Mucosa of descending colon (tissue), 3 donors: ENCODE measurements at regions not wholly inside any gene's neighbourhood (a gene's known extent, or its start where the extent isn't known, plus 50 kb on each side); places are given as distances from the start of the nearest gene placed in this dataset.

Source experiments
- ATAC-seq: fragments of 200-7000 bp; cut with Tn5 transposase; one replicate; pipeline ENCODE4 v1.9.1; 2020; ENCODE audit warnings: mild to moderate bottlenecking, moderate library complexity
- DNase-seq, 3 donors: peaks; one replicate each; pipeline ENCODE4 v3.0.0-alpha.2; 2020
- H3K36me3 ChIP-seq: fragments of 200-600 bp; one replicate; pipeline ENCODE4 v1.8.0; 2021; ENCODE audit warnings: low read depth, mild to moderate bottlenecking
- H3K4me1 ChIP-seq: fragments of 200-600 bp; one replicate; pipeline ENCODE4 v1.8.0; 2021; ENCODE audit warnings: low read depth, mild to moderate bottlenecking
- H3K4me3 ChIP-seq: fragments of 200-600 bp; one replicate; pipeline ENCODE4 v1.8.0; 2021; ENCODE audit warnings: mild to moderate bottlenecking
- H3K9me3 ChIP-seq: fragments of 200-600 bp; one replicate; pipeline ENCODE4 v1.8.0; 2021; ENCODE audit warnings: mild to moderate bottlenecking
- CTCF ChIP-seq: fragments of 200-600 bp; IDR thresholded peaks from one replicate; pipeline ENCODE4 v1.8.0; 2022; ENCODE audit warnings: antibody characterized with exemption, mild to moderate bottlenecking
- intact Hi-C, 2 donors: fragments of 100-400 bp; cut with DNase I in 1 of 2; cut with micrococcal nuclease in 1 of 2; formaldehyde crosslinking; loops; one replicate each; pipeline versions ENCODE4 v1.11.0 to v1.11.1; 2022; cut with DNase I, micrococcal nuclease
- donor health status: DM: no; HTN: no; CAD: no; lungs with moderate emphysema.
- donor health status: DM: no; HTN: no; CAD: no.
- donor health status: DM: no; HTN: yes; CAD: no.

GRCh38 chr2:129794116-129794515 lies 185.3 kb upstream of the RAB6C start:
- Histone ChIP-seq H3K36me3 (no peaks in the 10 kb centered on the region), H3K4me1 (no peaks in the 10 kb centered on the region), H3K9me3 (no peaks in the 10 kb centered on the region), H3K4me3 (no peak overlapping the region)
- DNase-seq (no peak), ATAC-seq (no peak)
- TF ChIP-seq CTCF = no peak
- intact Hi-C loops = no loop called here

DNA sequence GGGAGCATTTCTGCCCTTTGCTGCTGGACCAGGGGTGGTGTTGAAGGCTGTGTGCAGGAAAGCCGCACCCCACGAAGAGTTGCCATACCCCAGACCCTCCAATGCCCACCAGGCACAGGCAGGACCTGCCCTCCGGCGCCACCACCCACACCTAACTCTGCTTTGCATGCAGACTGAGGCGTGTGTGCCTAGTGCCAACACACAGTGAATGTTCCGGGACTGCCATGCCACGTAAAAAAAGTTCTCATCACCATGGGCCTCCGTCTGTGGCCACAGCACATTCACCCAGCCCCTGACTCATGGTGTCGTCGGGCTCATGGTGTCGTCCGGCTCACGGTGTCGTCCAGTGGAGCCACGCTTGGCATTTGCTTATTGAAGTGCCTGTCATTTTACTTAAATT lies 184.9 kb upstream of the RAB6C start:
- TF ChIP-seq CTCF = no peak
- intact Hi-C loops = no loop called here
- no peaks in the 10 kb centered on the region for H3K9me3 ChIP-seq
- DNase-seq (no peak), ATAC-seq (no peak)
- H3K4me1 ChIP-seq = no peaks in the 10 kb centered on the region
- no peaks in the 10 kb centered on the region for H3K36me3 ChIP-seq
- H3K4me3 ChIP-seq = no peak overlapping the region

DNA sequence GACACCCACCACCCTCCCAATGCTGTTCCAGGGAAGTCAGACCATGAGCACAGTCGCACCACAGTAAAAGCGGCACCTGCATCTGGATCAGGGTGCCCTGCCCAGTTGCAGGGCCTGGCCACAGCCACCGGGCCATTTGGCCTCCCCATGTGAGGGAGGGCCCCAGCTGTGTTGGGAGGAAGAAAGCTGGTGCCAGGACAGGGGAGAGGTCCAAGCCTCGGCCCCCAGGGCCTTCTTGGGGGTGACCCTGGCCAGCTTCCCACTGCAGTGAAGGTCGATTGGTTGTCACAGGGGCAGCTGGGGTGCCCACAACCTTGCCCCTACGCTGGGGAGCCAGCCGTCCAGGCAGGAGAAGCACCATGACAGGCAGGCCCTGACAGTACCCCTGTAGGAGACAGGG lies 183.2 kb upstream of the RAB6C start:
- no peaks in the 10 kb centered on the region for H3K36me3 ChIP-seq
- ATAC-seq = no peak
- no peak overlapping the region for H3K4me3 ChIP-seq
- H3K4me1 ChIP-seq = no peaks in the 10 kb centered on the region
- no peak for DNase-seq
- no peak for TF ChIP-seq CTCF
- H3K9me3 ChIP-seq = no peaks in the 10 kb centered on the region
- intact Hi-C loops = no loop called here

GRCh38 chr2:129796801-129797488 lies 182.5 kb upstream of the RAB6C start:
- DNase-seq (no peak), ATAC-seq (no peak)
- no peak for TF ChIP-seq CTCF

GRCh38 chr2:129797489-129798300 lies 181.8 kb upstream of the RAB6C start:
- Histone ChIP-seq H3K4me3 (no peak overlapping the region), H3K4me1 (no peaks in the 10 kb centered on the region), H3K9me3 (no peaks in the 10 kb centered on the region), H3K36me3 (no peaks in the 10 kb centered on the region)
- no peak for TF ChIP-seq CTCF
- ATAC-seq (no peak), DNase-seq (no peak)
- intact Hi-C loops = no loop called here

More at GRCh38 chr2:129796801-129797488, 182.5 kb upstream of the RAB6C start:
- no peak overlapping the region for H3K4me3 ChIP-seq
- intact Hi-C loops = no loop called here
- no peaks in the 10 kb centered on the region for H3K36me3 ChIP-seq
- no peaks in the 10 kb centered on the region for H3K4me1 ChIP-seq
- H3K9me3 ChIP-seq = no peaks in the 10 kb centered on the region
